ENCODE measurements at regions not wholly inside any gene's neighbourhood (a gene's known extent, or its start where the extent isn't known, plus 50 kb on each side); places are given as distances from the start of the nearest gene placed in this dataset.

GRCh38 chr7:17227766-17228490 is 70.5 kb upstream of the AHR start:
- TF ChIP-seq CTCF (IDR thresholded peaks at IDR 0.05) = no peak
- no peak for ATAC-seq
- no peaks in the 10 kb centered on the region for H3K4me1 ChIP-seq (ENCODE audit: low read depth)
- H3K4me3 ChIP-seq = no peak overlapping the region
- no peaks in the 10 kb centered on the region for H3K9me3 ChIP-seq
- intact Hi-C loops (cut with DNase I, micrococcal nuclease) = no loop called here
- DNase-seq = no peak
- no peaks in the 10 kb centered on the region for H3K36me3 ChIP-seq (ENCODE audit: low read depth)

GRCh38 chr7:17229228-17229627 is 69.2 kb upstream of the AHR start:
- DNase-seq = no peak
- no peaks in the 10 kb centered on the region for H3K36me3 ChIP-seq (ENCODE audit: low read depth)
- intact Hi-C loops (cut with DNase I, micrococcal nuclease) = no loop called here
- no peak overlapping the region for H3K4me3 ChIP-seq
- H3K4me1 ChIP-seq (ENCODE audit: low read depth) = no peaks in the 10 kb centered on the region
- no peak for TF ChIP-seq CTCF (IDR thresholded peaks at IDR 0.05)
- ATAC-seq = no peak
- no peaks in the 10 kb centered on the region for H3K9me3 ChIP-seq

GRCh38 chr7:17230099-17230807 is 68.2 kb upstream of the AHR start:
- DNase-seq (no peak), ATAC-seq (no peak)
- no peak for TF ChIP-seq CTCF (IDR thresholded peaks at IDR 0.05)
- Histone ChIP-seq H3K9me3 (no peaks in the 10 kb centered on the region), H3K36me3 (ENCODE audit: low read depth) (no peaks in the 10 kb centered on the region), H3K4me1 (ENCODE audit: low read depth) (no peaks in the 10 kb centered on the region), H3K4me3 (no peak overlapping the region)
- intact Hi-C loops (cut with DNase I, micrococcal nuclease) = no loop called here

- DNase-seq = no peak
- H3K36me3 ChIP-seq (ENCODE audit: low read depth) = no peaks in the 10 kb centered on the region
- H3K4me3 ChIP-seq = no peak overlapping the region
- no peak for TF ChIP-seq CTCF (IDR thresholded peaks at IDR 0.05)
- intact Hi-C loops (cut with DNase I, micrococcal nuclease) = no loop called here
- no peaks in the 10 kb centered on the region for H3K4me1 ChIP-seq (ENCODE audit: low read depth)
- no peaks in the 10 kb centered on the region for H3K9me3 ChIP-seq
- ATAC-seq = no peak
These were observed 64.8 kb upstream of the AHR start for GRCh38 chr7:17233603-17234002.

- DNase-seq (no peak), ATAC-seq (peak; percentile 59)
- no peak for TF ChIP-seq CTCF (IDR thresholded peaks at IDR 0.05)
- no peak overlapping the region for H3K4me3 ChIP-seq
- intact Hi-C loops (cut with DNase I, micrococcal nuclease) = no loop called here
- H3K36me3 ChIP-seq (ENCODE audit: low read depth) = no peaks in the 10 kb centered on the region
- H3K4me1 ChIP-seq (ENCODE audit: low read depth) = no peaks in the 10 kb centered on the region
- H3K9me3 ChIP-seq = no peaks in the 10 kb centered on the region
These were observed 64.4 kb upstream of the AHR start for GRCh38 chr7:17234030-17234397.
